OCI-LY1 (cell line): ENCODE measurements at regions not wholly inside any gene's neighbourhood (a gene's known extent, or its start where the extent isn't known, plus 50 kb on each side); places are given as distances from the start of the nearest gene placed in this dataset.

Experiments used
- EZH2 ChIP-seq: fragments of 200-600 bp; sonication (generic), shearing (Covaris generic); IDR thresholded peaks from 2 replicates; pipeline ENCODE4 v1.8.0; 2017; ENCODE audit warnings: borderline replicate concordance, mixed run types, mild to moderate bottlenecking, antibody characterized with exemption, low read length, moderate library complexity, mixed read lengths
- TF ChIP-seq, protein P1 (sequence below): fragments of 200-600 bp; sonication (generic), shearing (Covaris generic); IDR thresholded peaks from 2 replicates; pipeline ENCODE4 v1.5.1; 2017; ENCODE audit warnings: mild to moderate bottlenecking, antibody characterized with exemption, low read length, moderate library complexity, mixed read lengths

DNA sequence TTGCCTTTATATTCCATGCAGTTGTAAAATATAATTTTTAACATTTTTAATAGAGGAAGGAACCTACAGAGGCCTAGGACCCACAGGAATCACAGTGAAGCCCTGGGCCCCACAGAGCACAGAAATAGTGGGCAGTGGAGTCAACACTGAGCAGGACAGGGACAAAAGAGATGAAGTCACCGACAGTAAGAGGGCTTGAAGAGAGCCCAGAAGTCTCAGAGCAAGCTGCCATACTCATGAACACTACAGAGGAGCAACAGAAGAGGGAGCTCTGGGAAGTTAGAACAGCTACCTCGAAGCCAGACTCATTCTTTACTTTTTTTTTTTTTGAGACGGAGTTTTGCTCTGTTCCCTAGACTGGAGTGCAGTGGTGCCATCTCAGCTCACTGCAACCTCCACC lies 149.3 kb upstream of the TENM3 start:
- TF ChIP-seq, protein P1, sequence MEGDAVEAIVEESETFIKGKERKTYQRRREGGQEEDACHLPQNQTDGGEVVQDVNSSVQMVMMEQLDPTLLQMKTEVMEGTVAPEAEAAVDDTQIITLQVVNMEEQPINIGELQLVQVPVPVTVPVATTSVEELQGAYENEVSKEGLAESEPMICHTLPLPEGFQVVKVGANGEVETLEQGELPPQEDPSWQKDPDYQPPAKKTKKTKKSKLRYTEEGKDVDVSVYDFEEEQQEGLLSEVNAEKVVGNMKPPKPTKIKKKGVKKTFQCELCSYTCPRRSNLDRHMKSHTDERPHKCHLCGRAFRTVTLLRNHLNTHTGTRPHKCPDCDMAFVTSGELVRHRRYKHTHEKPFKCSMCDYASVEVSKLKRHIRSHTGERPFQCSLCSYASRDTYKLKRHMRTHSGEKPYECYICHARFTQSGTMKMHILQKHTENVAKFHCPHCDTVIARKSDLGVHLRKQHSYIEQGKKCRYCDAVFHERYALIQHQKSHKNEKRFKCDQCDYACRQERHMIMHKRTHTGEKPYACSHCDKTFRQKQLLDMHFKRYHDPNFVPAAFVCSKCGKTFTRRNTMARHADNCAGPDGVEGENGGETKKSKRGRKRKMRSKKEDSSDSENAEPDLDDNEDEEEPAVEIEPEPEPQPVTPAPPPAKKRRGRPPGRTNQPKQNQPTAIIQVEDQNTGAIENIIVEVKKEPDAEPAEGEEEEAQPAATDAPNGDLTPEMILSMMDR, result no peak
- TF ChIP-seq EZH2, result no peak
